Limb (tissue), 2 donors: ENCODE measurements at regions not wholly inside any gene's neighbourhood (a gene's known extent, or its start where the extent isn't known, plus 50 kb on each side); places are given as distances from the start of the nearest gene placed in this dataset.
A peak's percentile ranks its signal among the peaks of the same experiment; 100 is the strongest.
"Not testable (repeated sequence)": the region's sequence is repeated elsewhere in the genome, so short reads cannot be mapped to it uniquely, and the experiment has no call there.

Experiments
- DNase-seq, 2 donors: peaks; one replicate each; pipeline ENCODE4 v3.0.0-alpha.2; 2016; ENCODE audit errors: extremely low spot score in 2 of 2

- no peak for DNase-seq
Observed at GRCh38 chr12:115370207-115370606, 686.2 kb upstream of the TBX3 start.

GRCh38 chr12:115366277-115366676, 682.3 kb upstream of the TBX3 start:
- not testable (repeated sequence) for DNase-seq

DNA sequence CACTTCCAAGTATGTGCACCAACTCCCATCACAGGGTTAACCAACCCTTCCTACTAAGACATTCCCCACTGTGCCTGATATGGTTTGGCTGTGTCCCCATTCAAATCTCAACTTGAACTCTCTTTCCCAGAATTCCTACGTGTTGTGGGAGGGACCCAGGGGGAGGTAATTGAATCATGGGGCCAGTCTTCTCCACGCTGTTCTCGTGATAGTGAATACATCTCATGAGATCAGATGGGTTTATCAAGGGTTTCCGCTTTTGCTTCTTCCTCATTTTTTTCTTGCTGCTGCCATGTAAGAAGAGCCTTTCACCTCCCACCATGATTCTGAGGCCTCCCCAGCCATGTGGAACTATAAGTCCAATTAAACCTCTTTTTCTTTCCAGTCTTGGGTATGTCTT, 681.8 kb upstream of the TBX3 start:
- not testable (repeated sequence) for DNase-seq

- DNase-seq = no peak
Observed at GRCh38 chr12:115364921-115365320, 680.9 kb upstream of the TBX3 start.

- DNase-seq = no peak
Observed at GRCh38 chr12:115362339-115362976, 678.5 kb upstream of the TBX3 start.

- DNase-seq = no peak
Observed at GRCh38 chr12:115357681-115358080, 673.7 kb upstream of the TBX3 start.

DNA sequence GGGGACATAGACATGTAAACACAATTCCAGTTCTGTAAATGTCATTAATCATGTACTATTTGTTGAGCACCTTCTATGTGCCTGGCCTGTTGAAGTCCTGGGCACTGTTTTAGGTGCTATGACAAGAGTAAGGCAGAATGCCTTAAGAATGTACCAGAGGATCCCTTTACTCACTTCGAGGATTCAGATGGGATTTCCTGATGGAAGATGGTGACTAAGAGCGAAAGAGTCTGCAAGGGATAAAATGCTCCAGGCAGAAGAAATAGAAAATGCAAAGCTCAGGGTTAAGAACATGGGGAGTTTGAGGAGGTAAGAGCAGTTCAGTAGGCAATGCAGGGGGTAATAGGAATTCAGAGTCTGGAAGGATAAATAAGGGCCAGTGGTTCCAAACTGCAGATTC, 671.3 kb upstream of the TBX3 start:
- DNase-seq = no peak

GRCh38 chr12:115354007-115354890, 670.3 kb upstream of the TBX3 start:
- DNase-seq = no peak

DNA sequence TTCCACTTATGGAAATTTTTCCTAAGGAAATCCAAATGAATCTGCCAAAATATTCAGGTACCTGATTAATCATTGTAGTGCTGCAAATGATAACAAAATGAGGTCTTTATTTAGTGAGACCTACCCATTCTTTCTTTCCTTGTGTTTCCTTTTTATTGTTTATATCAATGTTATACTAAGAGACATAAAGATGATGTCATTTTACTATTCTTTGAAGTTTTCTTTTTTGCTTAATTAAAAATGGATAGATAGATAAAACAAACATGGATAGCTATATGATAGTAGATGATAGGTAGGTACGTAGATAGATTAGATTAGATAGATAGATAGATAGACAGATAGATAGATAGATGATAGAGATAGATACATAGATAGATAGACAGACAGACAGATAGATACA, 669.5 kb upstream of the TBX3 start:
- DNase-seq = no peak

- DNase-seq = no peak
Observed at GRCh38 chr12:115351514-115352077, 667.6 kb upstream of the TBX3 start.

GRCh38 chr12:115349711-115350110, 665.7 kb upstream of the TBX3 start:
- DNase-seq = no peak

GRCh38 chr12:115348301-115348700, 664.3 kb upstream of the TBX3 start:
- no peak for DNase-seq

- no peak for DNase-seq
Observed at GRCh38 chr12:115343601-115344000, 659.6 kb upstream of the TBX3 start.

DNA sequence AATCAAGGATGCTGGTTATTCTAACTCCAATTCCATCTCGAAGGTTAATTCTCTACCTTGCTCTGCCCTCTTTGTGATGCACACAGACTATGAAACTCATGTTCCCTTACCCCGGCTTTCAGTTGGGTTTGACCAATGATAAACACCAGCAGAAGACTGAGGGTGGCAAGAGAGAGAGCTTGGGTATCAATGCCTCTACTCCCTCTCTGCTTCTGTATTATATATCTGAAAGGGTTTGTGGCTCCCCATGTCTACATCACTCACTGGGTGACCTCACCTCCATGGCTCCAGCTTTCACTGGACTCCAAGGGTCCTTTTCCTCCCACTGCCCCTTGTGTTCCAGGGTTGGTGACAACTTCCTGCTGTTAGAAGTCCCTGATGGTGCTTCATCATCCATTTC, 659.0 kb upstream of the TBX3 start:
- DNase-seq = no peak

GRCh38 chr12:115341442-115341841, 657.5 kb upstream of the TBX3 start:
- peak; percentile 30 to 50 for DNase-seq

DNA sequence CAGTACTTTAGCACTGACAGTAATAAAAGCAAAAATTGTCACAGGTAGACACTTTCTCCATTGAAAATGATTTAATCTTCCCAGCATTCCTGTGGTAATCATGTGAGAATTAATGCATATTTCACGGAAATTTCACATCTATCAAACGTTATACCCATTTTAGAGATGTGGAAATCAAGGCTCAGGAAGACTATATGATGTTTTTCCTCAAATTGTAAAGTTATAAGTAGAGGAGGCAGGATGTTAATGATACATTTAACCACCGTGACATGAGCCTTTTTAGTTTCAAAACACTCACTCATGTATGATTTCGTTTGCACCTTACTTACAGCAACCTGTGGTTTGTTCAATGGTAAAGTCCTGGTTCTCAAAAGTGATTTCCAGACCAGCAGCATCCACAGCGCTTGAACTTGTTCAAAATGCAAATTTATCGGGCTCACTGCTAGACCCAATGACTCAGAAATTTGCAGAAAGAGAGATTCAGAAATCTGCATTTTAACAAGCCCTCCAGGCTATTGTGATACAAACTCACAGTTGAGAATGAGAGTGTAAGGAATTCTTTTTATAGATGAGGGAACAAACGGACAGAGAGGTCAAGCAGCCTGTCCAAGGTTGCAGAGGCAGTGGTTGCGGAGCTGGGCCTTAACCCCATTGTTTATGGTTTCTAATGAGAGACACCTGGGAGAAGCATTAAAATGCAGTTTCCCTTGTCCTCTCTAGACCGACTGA, 654.8 kb upstream of the TBX3 start:
- no peak for DNase-seq

- no peak for DNase-seq
Observed at GRCh38 chr12:115337693-115338543, 653.9 kb upstream of the TBX3 start.

GRCh38 chr12:115336506-115336905, 652.5 kb upstream of the TBX3 start:
- DNase-seq = no peak

DNA sequence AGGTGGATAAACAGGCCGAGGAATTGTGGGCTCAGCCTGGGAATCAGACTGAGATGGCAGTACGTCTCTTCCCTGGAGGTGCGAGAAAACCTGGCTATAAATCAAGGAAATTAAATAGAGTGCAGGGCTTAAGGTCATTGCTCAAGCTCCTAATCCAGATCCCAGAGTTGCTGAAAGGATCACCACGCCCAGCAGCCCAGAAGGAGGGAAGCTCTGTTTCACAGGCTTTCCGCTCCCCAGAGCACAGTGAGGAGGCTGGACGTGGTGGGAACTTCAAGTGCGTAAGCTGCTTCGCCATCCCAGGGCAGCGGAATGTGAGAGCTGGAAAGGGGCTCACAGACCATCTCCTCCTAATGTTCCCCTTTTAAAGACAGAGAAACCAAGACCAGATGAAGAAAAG, 651.6 kb upstream of the TBX3 start:
- DNase-seq = no peak

DNA sequence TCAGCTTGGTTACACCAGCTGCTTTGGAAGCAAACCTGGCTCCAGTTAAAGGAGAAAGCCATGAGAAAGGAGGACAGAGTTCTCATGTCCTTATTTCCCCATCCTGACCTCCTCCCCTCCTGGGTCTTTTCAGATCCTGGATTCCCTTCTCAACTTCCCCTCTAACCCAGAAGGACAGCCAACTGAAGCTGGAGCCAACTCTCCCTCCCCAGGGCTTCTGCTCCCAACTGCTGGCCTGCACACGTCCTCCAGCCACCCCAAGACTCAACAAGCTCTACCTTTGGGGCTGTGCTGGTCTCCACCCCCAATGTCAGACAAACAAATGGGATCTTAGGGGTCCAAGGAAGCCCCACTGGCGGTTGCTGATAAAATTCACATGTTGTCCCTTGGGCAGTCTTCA, 651.1 kb upstream of the TBX3 start:
- no peak for DNase-seq

- DNase-seq = peak in 1 of 2 donors; percentile 58
Observed at GRCh38 chr12:115332945-115333344, 649.0 kb upstream of the TBX3 start.
